PFSK-1 (cell line): ENCODE measurements at regions not wholly inside any gene's neighbourhood (a gene's known extent, or its start where the extent isn't known, plus 50 kb on each side); places are given as distances from the start of the nearest gene placed in this dataset.

Experiments used
- FOXP2 ChIP-seq: optimal IDR thresholded peaks from 2 replicates; pipeline ENCODE3; 2011; ENCODE audit warnings: borderline replicate concordance, control low read depth, inconsistent platforms; ENCODE audit not compliant: insufficient read depth; ENCODE audit errors: extremely low read length, extremely low read depth
- POLR2AphosphoS5 ChIP-seq: IDR thresholded peaks from 2 replicates; pipeline ENCODE4 v1.6.1; 2012; ENCODE audit warnings: low read depth, mild to moderate bottlenecking, control low read depth, low read length, moderate library complexity
- SIN3A ChIP-seq: IDR thresholded peaks from 2 replicates; pipeline ENCODE4 v1.6.1; 2012; ENCODE audit warnings: mild to moderate bottlenecking, low read length, moderate library complexity, borderline replicate concordance; ENCODE audit not compliant: insufficient read depth
- TAF1 ChIP-seq: IDR thresholded peaks from 2 replicates; pipeline ENCODE4 v1.6.1; 2012; ENCODE audit warnings: low read length, control low read depth, borderline replicate concordance; ENCODE audit not compliant: insufficient read depth
- TF ChIP-seq, protein P1 (sequence below), 2 experiments: IDR thresholded peaks; 2 replicates each; pipeline versions ENCODE4 v1.6.1 to v1.8.0; 2011 to 2012; ENCODE audit warnings: low read depth in 2 of 2, low read length in 2 of 2, control low read depth in 1 of 2, inconsistent platforms in 1 of 2, mild to moderate bottlenecking in 1 of 2, moderate library complexity in 1 of 2; ENCODE audit not compliant: insufficient read depth in 1 of 2

DNA sequence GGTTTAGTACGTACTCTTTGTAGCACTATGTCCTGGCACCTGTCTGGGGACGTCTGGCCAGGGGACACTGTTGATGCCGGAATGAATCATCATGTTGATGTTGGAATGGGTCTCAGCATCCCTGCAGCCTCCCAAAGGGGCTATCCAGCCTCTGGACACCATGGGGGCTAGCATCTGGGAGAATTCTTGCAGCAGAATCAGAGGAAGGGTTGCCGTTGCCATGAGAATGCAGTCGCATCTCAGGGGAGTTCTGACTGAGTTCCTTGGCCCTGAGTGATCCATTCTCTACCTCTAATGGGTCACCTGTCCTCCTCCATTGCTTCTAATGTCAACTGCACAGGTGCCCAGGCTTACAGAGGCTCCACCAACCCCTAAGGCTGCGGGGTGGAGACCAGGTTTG lies 129.1 kb downstream of the UQCRFS1 start:
- TF ChIP-seq FOXP2 (no peak), TAF1 (no peak), SIN3A (no peak), POLR2AphosphoS5 (no peak)
- TF ChIP-seq, protein P1, sequence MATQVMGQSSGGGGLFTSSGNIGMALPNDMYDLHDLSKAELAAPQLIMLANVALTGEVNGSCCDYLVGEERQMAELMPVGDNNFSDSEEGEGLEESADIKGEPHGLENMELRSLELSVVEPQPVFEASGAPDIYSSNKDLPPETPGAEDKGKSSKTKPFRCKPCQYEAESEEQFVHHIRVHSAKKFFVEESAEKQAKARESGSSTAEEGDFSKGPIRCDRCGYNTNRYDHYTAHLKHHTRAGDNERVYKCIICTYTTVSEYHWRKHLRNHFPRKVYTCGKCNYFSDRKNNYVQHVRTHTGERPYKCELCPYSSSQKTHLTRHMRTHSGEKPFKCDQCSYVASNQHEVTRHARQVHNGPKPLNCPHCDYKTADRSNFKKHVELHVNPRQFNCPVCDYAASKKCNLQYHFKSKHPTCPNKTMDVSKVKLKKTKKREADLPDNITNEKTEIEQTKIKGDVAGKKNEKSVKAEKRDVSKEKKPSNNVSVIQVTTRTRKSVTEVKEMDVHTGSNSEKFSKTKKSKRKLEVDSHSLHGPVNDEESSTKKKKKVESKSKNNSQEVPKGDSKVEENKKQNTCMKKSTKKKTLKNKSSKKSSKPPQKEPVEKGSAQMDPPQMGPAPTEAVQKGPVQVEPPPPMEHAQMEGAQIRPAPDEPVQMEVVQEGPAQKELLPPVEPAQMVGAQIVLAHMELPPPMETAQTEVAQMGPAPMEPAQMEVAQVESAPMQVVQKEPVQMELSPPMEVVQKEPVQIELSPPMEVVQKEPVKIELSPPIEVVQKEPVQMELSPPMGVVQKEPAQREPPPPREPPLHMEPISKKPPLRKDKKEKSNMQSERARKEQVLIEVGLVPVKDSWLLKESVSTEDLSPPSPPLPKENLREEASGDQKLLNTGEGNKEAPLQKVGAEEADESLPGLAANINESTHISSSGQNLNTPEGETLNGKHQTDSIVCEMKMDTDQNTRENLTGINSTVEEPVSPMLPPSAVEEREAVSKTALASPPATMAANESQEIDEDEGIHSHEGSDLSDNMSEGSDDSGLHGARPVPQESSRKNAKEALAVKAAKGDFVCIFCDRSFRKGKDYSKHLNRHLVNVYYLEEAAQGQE (IDR thresholded peaks at IDR 0.05; ENCODE audit: insufficient read depth in 1 of 2, low read depth in 2 of 2, low read length in 2 of 2), result no peak

DNA sequence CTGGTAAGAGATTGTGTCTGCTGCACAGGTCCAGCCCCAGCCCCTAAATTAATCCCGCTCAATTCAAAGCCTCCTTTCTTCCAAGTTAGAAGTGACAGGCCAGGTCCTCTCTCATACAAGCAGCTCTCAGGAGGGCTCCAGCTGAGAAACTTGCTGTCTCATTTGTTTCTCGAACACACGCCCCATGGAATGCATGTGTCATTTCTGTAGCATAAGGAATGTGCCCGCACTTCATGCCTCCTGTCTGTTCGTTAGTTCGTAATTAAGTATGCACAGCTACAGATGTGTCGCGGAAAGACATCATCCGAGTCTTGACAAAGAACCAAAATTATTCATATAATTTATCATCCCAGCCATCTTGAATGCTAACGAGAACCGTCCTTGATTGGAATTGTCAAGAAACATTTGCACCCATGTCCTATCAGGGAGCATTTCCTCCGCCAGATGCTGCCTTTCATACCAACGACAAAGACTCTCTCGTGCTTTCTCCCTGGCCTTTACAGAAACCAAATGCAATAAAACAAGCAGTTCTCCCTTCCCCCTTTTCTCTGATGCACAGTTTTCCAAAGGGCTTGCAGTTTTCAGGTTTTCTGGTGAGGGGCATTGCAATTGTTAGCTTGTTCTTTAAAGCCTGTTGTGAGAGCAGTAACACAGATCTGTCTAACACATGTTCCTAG lies 133.5 kb downstream of the UQCRFS1 start:
- TF ChIP-seq FOXP2 (no peak), TAF1 (no peak), SIN3A (no peak), POLR2AphosphoS5 (no peak)

DNA sequence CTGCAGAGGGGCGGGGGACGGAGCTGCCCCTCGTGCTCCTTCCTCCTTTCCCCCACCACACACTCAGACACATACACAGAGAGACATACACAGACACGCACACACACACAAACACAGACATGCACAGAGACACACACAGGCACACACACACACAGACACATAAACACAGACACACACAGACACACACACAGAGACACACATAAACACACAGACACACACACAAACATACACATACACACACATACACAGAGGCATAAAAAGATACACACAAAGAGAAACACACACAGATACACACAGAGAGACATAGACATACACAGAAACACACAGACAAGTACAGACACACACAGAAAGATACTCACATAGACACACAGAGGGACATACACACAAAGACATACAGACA lies 136.0 kb downstream of the UQCRFS1 start:
- TF ChIP-seq POLR2AphosphoS5, result no peak
- no peak for TF ChIP-seq FOXP2
- TF ChIP-seq SIN3A, result no peak
- TF ChIP-seq TAF1, result no peak

DNA sequence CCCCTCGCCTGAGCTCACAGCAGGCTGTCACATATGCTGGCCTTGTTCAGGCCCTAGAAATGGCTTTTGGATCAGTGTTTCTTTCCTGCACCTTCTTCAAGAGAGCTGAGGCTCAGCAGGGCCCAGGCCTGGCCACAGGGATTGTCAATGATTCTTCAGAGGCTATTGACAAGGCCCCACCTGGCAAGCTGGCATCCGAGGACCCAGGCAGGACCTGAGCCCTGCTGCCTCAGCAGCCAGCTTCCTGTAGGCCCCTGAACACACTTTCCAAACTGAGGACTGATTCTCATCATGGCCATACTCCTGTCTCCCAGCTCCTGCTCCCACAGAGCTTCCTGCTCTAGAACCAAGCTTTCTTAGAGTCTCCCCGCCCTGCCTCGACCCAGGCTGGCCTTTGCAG lies 136.8 kb downstream of the UQCRFS1 start:
- TF ChIP-seq, protein P1 (IDR thresholded peaks at IDR 0.05; ENCODE audit: insufficient read depth in 1 of 2, low read depth in 2 of 2, low read length in 2 of 2), result no peak
- TF ChIP-seq TAF1 (no peak), POLR2AphosphoS5 (no peak), FOXP2 (no peak), SIN3A (no peak)

DNA sequence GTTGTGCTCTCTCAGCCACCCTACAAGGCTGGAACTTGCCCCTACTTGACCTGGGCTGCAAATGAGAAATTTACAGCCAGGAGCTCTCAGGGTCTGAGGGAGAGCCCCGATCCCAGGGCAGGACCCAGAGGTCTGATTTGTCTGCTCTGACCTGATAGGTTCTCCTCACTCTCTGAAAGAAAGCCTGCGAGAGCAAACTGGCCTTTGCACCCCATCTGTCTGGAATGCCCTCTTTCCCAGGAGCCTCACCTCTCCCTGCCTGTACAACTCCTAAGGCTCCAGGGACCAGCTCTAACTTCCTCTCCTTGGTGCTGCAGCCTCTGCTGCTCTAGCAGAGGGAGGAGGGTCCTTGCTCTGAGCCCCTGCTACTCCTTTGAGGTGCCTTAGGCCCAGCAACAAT lies 137.8 kb downstream of the UQCRFS1 start:
- TF ChIP-seq, protein P1 (IDR thresholded peaks at IDR 0.05; ENCODE audit: insufficient read depth in 1 of 2, low read depth in 2 of 2, low read length in 2 of 2), result no peak
- TF ChIP-seq POLR2AphosphoS5 (no peak), SIN3A (no peak), TAF1 (no peak), FOXP2 (no peak)

DNA sequence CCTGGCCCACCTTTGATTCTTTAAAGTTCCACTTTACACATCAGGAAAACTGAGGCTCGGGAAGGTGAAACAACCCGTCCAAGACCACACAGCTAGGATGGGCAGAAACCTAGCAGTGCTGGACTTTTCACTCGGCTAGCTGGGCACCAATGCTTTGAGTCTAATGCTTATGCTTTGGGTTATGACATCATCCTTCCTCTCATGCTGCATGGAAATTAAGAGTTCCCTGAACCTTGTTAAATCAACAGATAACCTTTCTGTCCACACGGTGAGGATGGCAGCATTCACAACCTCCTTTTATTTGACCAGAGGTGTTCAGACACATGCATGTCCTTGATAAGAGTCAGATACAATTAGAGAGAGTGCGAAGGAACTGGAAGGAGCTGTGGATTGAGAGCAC lies 138.4 kb downstream of the UQCRFS1 start:
- TF ChIP-seq, protein P1 (IDR thresholded peaks at IDR 0.05; ENCODE audit: insufficient read depth in 1 of 2, low read depth in 2 of 2, low read length in 2 of 2), result no peak
- no peak for TF ChIP-seq FOXP2
- no peak for TF ChIP-seq TAF1
- no peak for TF ChIP-seq SIN3A
- TF ChIP-seq POLR2AphosphoS5, result no peak
